GM18909 (cell line): ENCODE measurements at regions not wholly inside any gene's neighbourhood (a gene's known extent, or its start where the extent isn't known, plus 50 kb on each side); places are given as distances from the start of the nearest gene placed in this dataset.

Experiments used
- ATAC-seq: cut with Tn5 transposase; IDR thresholded peaks from one replicate; pipeline ENCODE4 v1.9.1; 2021; ENCODE audit warnings: mild to moderate bottlenecking; ENCODE audit not compliant: unreplicated experiment, poor library complexity

- ATAC-seq, result no peak
Observed at GRCh38 chr15:75129788-75130187, 71.9 kb upstream of the C15orf39 start.

DNA sequence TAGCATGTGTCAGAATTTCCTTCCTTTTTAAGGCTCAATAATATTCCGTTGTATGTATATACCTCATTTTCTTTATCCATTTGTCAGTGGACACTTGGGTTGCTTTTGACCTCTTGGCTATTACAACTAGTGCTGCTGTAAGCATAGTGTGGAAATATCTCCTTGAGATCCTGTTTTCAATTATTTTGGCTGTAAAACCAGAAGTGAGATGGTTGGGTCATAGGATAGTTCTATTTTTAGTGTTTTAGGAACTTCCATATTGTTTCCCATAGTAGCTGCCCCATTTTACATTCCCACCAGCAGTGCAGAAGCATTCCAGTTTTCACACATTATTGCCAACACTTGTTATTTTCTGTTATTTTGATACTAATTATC lies 70.4 kb upstream of the C15orf39 start:
- ATAC-seq, result no peak

DNA sequence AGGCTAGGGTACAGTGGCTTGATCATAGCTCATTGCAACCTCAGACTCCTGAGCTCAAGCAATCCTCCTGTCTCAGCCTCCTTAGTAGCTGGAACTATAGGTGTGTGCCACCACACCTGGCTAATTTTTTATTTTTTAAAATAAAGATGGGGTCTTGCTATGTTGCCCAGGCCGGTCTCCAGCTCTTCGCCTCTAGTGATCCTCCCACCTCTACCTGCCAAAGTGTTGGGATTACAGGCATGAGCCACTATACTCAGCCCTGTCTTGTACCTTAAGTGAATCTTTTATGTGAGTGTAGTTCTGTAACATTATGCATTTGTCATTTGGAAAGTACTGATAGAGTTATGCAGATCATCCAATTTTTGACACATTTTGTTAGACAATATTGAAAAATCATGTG lies 66.9 kb upstream of the C15orf39 start:
- no peak for ATAC-seq

GRCh38 chr15:75136118-75136517 lies 65.6 kb upstream of the C15orf39 start:
- no peak for ATAC-seq

- ATAC-seq, result no peak
Observed at GRCh38 chr15:75136758-75137157, 64.9 kb upstream of the C15orf39 start.

DNA sequence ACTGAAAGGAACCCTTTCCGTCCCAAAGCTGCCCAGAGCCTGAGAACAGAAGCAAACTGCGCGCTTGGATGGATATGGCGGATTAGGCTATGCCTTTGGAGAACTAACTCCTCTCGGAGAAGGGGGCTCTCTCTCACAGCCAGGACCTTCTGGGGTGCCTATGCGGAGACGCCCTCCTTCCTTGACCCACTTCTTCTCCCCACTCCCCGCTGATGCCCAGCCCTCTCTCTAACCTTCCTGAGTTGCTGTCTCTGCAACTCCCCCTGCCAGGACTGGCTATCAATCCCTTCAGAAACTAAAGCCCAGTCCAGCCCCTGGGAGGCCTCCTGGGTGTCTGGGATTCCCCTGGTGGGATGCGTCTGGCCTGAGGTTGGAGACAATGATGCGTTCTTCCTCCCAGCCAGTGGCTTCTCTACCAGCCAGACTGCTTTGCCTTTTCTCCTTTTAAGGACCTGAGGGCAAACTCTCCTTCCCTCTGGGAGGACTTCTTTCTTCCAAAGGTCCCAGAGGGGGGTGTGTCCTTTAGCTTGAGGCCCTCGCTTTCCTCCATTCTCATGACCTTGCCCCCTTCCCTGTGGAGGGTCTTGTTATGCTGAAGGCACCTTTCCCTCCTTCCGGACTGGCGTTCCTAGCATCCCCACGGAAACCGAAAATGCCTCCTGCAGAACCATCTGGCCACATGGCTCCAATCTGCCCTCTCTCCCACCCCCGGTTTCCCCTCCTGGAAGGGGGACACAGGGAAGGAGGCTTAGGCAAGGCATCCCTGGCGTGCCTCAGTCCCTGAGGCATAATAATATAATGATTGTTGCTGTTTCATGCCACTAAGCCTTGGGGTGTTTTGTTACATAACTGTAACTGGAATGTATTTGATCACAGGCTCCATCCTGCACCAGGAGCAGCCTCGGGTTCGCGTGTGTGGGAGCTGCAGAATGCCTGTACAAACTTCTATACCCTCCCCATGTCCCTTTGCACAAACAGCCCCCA lies 63.4 kb upstream of the C15orf39 start:
- ATAC-seq, result no peak

DNA sequence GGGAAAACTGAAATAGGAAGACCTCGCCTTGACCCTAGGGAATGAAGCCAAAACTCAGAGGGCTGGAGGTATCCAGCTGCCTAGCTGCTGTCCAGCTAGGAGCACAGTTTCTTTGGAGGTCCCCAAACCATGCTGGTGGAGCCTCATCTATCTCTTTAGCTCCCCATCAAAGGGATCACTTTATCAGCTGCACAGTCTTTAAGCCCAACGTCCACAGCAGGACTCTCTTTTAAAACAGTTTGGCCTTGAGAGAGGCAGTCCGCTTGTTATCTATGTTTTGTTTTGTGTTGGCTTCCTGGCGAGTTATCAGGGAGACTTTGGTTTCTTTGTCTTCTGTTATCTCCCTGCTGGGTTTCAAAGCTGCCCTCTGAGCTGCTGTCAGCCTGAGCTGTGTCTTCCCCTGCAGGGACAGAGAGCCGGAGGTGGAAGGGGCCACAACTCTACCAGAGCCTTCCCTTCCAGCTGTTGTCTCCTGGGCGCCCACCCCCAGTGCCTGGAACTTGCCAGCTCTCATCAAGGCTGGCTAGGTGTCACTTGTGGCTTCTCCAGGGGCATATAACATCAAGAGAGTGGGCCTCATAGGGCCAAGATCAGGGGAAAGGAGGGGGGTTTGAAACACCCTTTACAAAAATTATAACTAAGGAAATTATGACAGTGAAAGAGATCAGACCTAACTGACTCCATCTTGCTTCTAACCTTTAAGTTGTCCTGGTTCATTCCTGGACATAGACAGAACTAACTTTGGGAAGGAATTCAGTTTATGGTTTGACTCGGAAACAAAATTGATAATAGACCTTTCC lies 61.4 kb upstream of the C15orf39 start:
- no peak for ATAC-seq

- no peak for ATAC-seq
Observed at GRCh38 chr15:75142499-75142898, 59.2 kb upstream of the C15orf39 start.

DNA sequence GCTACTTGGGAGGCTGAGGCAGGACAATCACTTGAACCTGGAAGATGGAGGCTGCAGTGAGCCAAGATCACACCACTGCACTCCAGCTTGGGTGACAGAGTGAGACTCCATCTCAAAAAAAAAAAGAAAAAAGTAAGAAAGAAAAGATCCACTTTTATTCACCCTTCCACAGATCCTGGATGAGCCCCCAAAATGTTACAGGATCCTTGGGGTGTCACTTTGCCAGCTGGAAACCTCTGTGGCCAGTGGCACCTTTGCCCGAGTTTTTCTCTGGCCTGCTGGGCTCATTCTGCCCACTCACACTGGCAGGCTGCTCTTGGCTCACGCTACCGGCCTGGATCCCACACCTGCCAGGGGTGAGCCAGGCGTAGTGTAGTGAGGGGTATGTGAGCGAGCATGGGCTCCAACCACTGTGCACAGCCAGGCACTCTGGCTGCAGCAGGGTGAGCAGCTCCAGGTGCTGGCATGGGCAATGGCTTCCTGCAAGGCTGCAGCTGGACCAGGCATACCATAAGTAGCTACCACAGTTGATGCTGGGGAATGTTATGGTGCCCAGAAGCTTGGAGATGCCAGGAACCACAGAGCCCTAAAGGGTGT lies 57.8 kb upstream of the C15orf39 start:
- ATAC-seq, result no peak

DNA sequence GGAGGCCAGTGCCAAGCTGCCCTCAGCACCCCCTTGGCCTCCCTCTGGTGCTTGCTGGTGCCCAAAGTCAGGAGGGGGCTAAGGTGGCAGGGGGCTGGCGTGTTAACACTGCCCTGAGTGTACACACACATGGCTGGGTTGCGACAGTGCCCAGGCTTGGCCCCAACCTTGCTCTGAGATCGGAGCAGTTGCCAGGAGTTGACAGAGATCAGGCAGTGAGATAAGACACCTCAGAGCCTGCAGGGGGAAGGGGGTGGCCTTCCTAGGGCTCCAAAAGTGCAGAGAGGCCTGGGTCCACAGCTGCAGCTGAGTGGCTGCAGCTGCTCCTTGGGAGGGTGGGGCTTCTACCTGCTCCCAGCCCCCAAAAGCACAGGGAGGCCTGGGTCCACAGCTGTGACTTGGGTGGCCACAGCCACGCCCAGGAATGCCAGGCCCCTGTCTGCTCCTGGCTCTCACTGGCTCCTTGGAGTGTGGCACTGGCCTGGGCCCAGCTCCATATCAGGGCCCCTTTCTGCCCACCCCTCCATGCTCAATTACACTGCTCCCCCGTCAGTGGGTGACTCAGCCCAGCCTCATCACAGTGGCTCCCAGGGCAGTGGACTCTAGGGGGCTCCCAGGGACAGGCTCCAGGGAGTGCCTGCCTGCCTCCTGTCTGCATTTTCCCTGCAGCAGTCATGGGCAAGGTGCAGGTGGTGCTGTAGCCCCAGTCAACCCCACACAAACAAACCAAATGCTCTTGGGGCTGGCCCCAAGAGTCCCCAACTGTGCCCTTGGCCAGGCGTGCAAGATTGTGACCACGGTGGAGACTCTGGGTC lies 56.4 kb upstream of the C15orf39 start:
- no peak for ATAC-seq

DNA sequence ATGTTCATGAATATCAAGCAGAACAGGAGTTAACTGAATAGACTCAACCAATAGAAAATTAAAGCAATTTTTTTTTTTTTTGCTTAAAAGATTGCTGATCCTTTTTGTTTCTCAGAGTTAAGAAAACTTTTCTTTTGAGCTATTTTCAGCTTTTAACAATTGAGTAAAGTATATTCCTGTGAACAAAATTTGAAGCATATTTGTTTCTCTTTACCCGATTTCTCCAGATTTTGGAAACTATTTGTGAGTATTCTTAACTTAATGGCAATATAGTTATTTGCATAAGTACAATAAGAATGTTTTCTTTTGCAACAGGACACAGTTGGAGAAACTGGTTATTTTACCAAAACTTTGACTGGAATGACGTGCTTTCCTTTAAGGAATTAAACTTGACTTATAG lies 53.4 kb upstream of the C15orf39 start:
- ATAC-seq, result no peak

- no peak for ATAC-seq
Observed at GRCh38 chr15:75149867-75150709, 51.6 kb upstream of the C15orf39 start.

DNA sequence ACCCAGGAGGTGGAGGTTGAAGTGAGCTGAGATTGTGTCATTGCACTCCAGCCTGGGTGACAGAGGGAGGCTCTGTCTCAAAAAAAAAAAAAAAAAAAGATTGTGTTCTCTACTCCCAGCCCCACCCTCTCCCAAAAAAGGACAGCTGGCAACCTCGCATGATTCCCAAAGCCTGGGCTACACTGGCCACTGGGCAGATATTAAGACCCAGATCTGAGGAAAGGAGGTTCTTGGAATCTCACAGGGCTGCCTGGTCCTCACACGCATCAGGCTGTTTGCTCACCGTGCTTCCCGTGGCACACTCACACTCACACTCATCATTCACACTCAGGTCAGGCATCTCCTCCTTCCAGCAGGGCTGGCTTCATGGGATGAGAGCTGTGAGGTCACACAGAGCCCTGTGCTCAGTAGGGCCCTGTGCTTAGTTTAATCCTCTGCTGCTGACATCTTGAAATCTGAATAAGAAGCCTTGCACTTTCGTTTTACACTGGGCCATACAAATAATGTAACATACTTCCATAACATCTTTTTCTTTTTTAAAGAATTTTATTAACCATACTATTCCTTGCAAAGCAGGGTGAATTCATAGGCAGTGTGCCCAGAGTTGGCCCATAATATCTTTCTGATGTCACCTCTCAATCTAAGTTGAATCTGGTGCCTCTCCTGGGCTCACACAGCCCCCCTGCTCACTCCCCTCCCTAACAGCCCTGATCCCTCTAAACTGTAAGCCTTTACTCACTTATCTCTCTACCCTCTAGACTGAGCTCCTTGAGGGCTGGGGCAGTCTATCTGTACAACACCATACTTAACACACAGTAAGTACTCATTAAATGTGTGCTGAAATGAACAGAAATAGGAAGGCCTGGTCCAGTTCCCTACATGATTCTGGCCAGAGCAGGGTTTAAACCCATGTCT lies 50.2 kb upstream of the C15orf39 start:
- ATAC-seq, result no peak
